GM11168 (cell line): ENCODE measurements at regions not wholly inside any gene's neighbourhood (a gene's known extent, or its start where the extent isn't known, plus 50 kb on each side); places are given as distances from the start of the nearest gene placed in this dataset.
"Not testable (repeated sequence)": the region's sequence is repeated elsewhere in the genome, so short reads cannot be mapped to it uniquely, and the experiment has no call there.

Experiments
- in situ Hi-C: fragments of 300-500 bp; cut with MboI; formaldehyde crosslinking; loops from one replicate; pipeline ENCODE4 v1.12.0; 2022; ENCODE audit warnings: low sequenced_read_pairs; ENCODE audit not compliant: unreplicated experiment

DNA sequence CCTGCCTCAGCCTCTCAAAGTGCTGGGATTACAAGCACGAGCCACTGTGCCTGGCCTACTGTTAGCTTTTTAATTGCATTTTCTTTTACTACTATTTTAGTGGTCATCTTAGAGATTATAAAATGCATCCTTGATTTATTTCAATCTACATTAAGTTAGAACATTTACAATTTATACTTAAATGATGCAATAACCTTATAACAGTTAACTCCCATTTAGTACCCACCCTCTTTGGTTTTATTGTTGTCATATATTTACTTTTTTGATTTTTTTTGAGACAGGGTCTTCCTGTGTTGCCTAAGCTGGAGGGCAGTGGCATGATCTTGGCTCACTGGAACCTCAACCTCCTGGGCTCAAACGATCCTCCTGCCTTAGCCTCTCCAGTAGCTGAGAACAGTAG, 77.3 kb downstream of the PPCDC start:
- in situ Hi-C loops: loop anchor here (10.0 kb wide), 1 partner anchor 104 kb away; the partner anchor contains the start of gene C15orf39

- in situ Hi-C loops: loop anchor here (10.0 kb wide), 1 partner anchor 100 kb away; the partner anchor contains the start of gene C15orf39
Observed at GRCh38 chr15:75104804-75105557, 81.6 kb downstream of the PPCDC start.

DNA sequence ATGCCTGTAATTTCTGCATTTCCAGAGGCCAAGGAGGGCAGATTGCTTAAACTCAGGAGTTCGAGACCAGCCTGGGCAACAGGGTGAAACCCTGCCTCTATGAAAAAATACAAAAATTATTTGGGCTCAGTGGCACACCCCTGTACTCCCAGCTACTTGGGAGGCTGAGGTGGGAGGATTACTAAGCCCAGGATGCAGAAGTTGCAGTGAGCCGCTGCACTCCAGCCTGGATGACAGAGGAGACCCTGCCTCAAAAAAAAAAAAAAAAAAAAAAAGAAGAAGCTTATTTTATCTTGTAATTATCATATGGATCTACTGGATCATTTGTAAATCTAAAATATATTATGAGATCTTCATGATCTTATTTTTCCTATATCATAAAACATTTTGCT, 84.1 kb downstream of the PPCDC start:
- in situ Hi-C loops: loop anchor here (10.0 kb wide), 1 partner anchor 97 kb away; the partner anchor contains the start of gene C15orf39

- in situ Hi-C loops: loop anchor here (10.0 kb wide), 1 partner anchor 97 kb away; the partner anchor contains the start of gene C15orf39
Observed at GRCh38 chr15:75107908-75108838, 84.8 kb downstream of the PPCDC start.

GRCh38 chr15:75109021-75109735, 85.8 kb downstream of the PPCDC start:
- in situ Hi-C loops: loop anchor here (10.0 kb wide), 1 partner anchor 96 kb away; the partner anchor contains the start of gene C15orf39

- in situ Hi-C loops: loop anchor here (10.0 kb wide), 1 partner anchor 95 kb away; the partner anchor contains the start of gene C15orf39
Observed at GRCh38 chr15:75109736-75110130, 86.3 kb downstream of the PPCDC start.

GRCh38 chr15:75112278-75112847, 89.0 kb downstream of the PPCDC start:
- in situ Hi-C loops: no loop called here

GRCh38 chr15:75112848-75113492, 88.7 kb upstream of the C15orf39 start:
- in situ Hi-C loops: no loop called here

GRCh38 chr15:75114327-75114726, 87.4 kb upstream of the C15orf39 start:
- in situ Hi-C loops: no loop called here

DNA sequence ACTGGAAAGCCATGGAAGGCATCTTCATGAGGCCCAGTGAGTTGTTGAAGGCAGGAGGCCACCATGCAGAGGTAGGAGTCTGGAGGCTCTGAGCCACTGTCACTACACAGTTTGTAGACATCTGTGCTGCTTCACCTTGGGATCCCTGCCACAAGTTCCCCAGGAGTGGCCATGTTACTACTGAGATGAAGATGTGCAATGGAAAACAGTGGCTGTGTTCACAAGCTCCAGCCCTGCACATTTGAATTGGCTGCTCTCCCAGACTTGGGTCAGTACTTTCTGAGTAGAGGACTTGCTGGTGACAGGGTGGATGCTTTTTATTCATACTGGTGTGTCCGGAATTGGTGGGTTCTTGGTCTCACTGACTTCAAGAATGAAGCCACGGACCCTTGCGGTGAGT, 86.9 kb upstream of the C15orf39 start:
- in situ Hi-C loops: no loop called here

DNA sequence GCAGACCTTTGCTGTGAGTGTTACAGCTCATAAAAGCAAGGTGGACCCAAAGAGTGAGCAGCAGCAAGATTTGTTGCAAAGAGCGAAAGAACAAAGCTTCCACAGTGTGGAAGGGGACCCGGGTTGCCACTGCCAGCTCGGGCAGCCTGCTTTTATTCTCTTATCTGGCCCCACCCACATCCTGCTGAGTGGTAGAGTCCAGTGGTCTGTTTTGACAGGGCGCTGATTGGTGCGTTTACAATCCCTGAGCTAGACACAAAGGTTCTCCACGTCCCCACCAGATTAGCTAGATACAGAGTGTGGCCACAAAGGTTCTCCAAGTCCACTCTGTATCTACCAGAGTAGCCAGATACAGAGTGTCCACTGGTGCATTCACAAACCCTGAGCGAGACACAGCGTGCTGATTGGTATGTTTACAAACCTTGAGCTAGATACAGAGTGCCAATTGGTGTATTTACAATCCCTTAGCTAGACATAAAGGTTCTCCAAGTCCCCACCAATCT, 86.2 kb upstream of the C15orf39 start:
- in situ Hi-C loops: not testable (repeated sequence)

- in situ Hi-C loops: not testable (repeated sequence)
Observed at GRCh38 chr15:75116143-75116542, 85.5 kb upstream of the C15orf39 start.

DNA sequence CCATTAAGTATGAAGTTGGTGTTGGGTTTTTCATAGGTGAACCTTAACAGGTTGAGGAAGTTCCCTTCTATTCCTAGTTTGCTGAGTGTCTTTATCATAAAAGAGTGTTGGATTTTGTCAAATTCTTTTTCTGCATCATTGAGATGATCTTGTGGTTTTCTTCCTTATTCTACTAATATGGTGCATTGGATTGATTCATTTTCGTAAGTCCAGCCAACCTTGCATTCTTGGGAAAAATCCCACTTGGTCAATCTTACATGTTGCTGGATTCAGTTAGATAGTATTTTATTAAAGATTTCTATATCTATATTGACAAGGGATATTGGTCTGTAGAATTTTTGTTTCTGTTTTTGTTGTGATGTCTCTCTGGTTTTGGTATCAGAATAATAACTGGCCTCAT, 83.7 kb upstream of the C15orf39 start:
- in situ Hi-C loops: no loop called here

GRCh38 chr15:75119312-75119711, 82.4 kb upstream of the C15orf39 start:
- in situ Hi-C loops: not testable (repeated sequence)

DNA sequence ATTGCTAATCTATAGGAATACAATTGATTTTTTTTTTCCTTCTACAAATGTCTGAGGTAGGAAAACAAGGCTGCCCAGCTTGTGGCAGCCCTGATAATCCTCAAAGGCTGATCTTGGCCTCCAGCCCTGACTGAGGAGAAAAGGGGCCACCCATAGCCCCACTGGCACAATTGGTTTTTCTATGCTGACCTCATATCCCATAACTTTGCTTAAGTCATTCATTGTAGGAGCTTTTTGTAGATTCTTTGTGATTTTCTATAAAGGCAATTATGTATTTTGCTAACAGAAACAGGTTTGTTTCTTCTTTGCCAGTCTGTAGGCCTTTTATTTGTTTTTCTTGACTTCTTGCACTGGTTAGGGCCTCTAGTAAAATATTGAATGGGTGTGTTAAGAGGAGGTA, 80.2 kb upstream of the C15orf39 start:
- in situ Hi-C loops: no loop called here

DNA sequence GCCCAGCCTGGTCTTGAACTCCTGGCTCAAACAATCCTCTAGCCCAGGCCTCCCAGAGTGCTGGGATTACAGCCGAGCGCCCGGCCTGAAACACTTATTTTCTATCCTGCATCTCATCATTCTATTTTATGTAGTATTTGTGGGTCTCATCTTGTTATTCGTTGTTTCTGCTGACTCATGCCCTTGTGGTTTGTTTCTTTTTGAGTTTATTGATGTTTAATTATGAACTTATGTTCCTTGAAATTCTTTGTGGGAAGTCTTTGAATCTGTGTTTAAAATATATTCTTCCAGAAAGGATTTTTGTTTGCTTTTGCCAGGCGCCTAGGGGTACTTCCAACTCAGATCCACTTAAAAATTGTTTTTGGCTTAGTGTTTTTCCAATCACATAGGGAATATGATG, 78.3 kb upstream of the C15orf39 start:
- in situ Hi-C loops: no loop called here

DNA sequence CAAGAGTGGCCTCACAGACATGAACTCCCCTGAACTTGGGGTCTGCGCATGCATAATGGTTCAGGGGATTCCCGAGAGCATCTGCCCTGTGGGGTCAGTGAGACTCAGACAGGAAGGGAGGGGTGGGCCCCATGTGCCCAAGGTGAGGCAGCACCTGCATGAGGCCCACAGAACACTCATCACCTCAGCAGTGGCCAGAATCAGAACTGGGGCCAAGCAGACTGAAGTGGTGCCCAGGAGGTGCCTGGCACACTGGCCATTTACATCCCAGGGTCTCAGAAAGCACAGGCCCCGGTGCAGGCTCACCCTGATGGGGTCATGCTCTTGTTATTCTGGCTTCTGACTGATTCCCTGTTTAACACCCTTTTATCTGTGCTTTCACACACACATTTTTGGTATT, 77.4 kb upstream of the C15orf39 start:
- in situ Hi-C loops: not testable (repeated sequence)

DNA sequence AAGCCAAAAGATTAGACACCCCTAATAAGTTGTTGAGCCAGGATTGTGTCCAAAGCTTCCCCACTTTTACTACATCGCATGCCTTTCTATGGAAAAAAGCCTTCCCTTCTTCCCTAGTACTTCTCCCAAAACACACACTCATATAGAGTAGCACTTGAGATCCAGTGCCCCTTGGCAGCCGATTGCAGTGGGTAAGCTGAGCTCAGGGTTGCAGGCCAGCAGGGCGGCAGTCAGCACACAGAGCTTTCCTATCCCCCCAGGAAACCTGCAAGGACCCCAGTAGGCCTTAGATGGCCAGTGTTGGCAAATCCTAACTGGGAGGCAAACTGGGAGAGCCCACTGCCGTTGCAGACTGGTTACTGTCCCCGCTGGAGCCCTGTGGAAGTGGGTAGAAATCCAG, 75.7 kb upstream of the C15orf39 start:
- in situ Hi-C loops: no loop called here

GRCh38 chr15:75126864-75127580, 74.7 kb upstream of the C15orf39 start:
- in situ Hi-C loops: no loop called here
